PC-9 (cell line): ENCODE measurements at regions not wholly inside any gene's neighbourhood (a gene's known extent, or its start where the extent isn't known, plus 50 kb on each side); places are given as distances from the start of the nearest gene placed in this dataset.

ENCODE experiments used
- BruUV-seq: library from RNA; stranded (reverse); fragments of 400-500 nt; replicated peaks from 2 replicates; lab custom pipeline; 2021; lab: Mats Ljungman, UMichigan
- CTCF ChIA-PET: fragments of 300-600 bp; sonication (Branson Sonifier 250); formaldehyde crosslinking; loops from one replicate; lab custom pipeline; 2022; ENCODE audit warnings: antibody characterized with exemption; lab: Charles Lee
- POLR2A ChIA-PET: fragments of 300-600 bp; sonication (Branson Sonifier 250); formaldehyde crosslinking; loops from one replicate; lab custom pipeline; 2022; ENCODE audit warnings: antibody characterized with exemption; ENCODE audit not compliant: unreplicated experiment; lab: Charles Lee
- DNase-seq, 2 experiments: peaks; one replicate each; pipeline versions ENCODE4 v3.0.0 to v3.0.0-alpha.2; 2015 to 2022; ENCODE audit warnings: mixed read lengths in 1 of 2
- H2AFZ ChIP-seq: fragments of 200-600 bp; sonication (generic); 2 replicates; pipeline ENCODE4 v1.8.1; 2017; ENCODE audit warnings: antibody characterized with exemption
- H3F3A ChIP-seq: fragments of 200-600 bp; sonication (generic); 2 replicates; pipeline ENCODE4 v1.8.1; 2017; ENCODE audit warnings: antibody characterized with exemption, mild to moderate bottlenecking, low read depth; ENCODE audit not compliant: insufficient read depth
- H3K27ac ChIP-seq: fragments of 200-600 bp; sonication (generic); 2 replicates; pipeline ENCODE4 v1.6.1; 2016; ENCODE audit warnings: mixed run types
- H3K27me3 ChIP-seq: fragments of 200-600 bp; sonication (generic); 2 replicates; pipeline ENCODE4 v1.6.1; 2016; ENCODE audit warnings: low read depth, mixed run types; ENCODE audit not compliant: insufficient read depth
- H3K36me3 ChIP-seq: fragments of 200-600 bp; sonication (generic); 2 replicates; pipeline ENCODE4 v1.6.1; 2016; ENCODE audit warnings: low read depth, mixed run types
- H3K4me1 ChIP-seq: fragments of 200-600 bp; sonication (generic); replicated peaks from 2 replicates; pipeline ENCODE4 v1.6.1; 2016; ENCODE audit warnings: mixed run types; ENCODE audit not compliant: insufficient read depth
- H3K4me2 ChIP-seq: fragments of 200-600 bp; sonication (generic); 2 replicates; pipeline ENCODE4 v1.6.1; 2017; ENCODE audit warnings: mixed run types
- H3K4me3 ChIP-seq: fragments of 200-600 bp; sonication (generic); 2 replicates; pipeline ENCODE4 v1.6.1; 2016; ENCODE audit warnings: mixed run types
- H3K79me2 ChIP-seq: fragments of 200-600 bp; sonication (generic); 2 replicates; pipeline ENCODE4 v1.6.1; 2017; ENCODE audit warnings: low read depth, mixed run types
- H3K9me2 ChIP-seq: fragments of 200-600 bp; sonication (generic); 2 replicates; pipeline ENCODE4 v1.8.1; 2017; ENCODE audit warnings: mild to moderate bottlenecking; ENCODE audit not compliant: insufficient read depth
- H3K9me3 ChIP-seq: fragments of 200-600 bp; sonication (generic); 2 replicates; pipeline ENCODE4 v1.8.1; 2016; ENCODE audit warnings: low read depth; ENCODE audit not compliant: insufficient read depth
- H4K20me1 ChIP-seq: fragments of 200-600 bp; sonication (generic); 2 replicates; pipeline ENCODE4 v1.8.1; 2017; ENCODE audit not compliant: insufficient read depth
- EZH2 ChIP-seq: fragments of 200-600 bp; sonication (generic); IDR thresholded peaks from 2 replicates; pipeline ENCODE4 v1.8.0; 2017; ENCODE audit warnings: antibody characterized with exemption, low read depth
- intact Hi-C: fragments of 100-400 bp; cut with micrococcal nuclease; formaldehyde crosslinking; loops from one replicate; pipeline ENCODE4 v1.10.0; 2022; ENCODE audit not compliant: unreplicated experiment
- TF ChIP-seq, protein P1 (sequence below): fragments of 200-600 bp; sonication (generic); conservative IDR thresholded peaks from 2 replicates; pipeline ENCODE4 v1.6.1; 2017; ENCODE audit warnings: mixed run types, antibody characterized with exemption, mild to moderate bottlenecking, moderate library complexity

DNA sequence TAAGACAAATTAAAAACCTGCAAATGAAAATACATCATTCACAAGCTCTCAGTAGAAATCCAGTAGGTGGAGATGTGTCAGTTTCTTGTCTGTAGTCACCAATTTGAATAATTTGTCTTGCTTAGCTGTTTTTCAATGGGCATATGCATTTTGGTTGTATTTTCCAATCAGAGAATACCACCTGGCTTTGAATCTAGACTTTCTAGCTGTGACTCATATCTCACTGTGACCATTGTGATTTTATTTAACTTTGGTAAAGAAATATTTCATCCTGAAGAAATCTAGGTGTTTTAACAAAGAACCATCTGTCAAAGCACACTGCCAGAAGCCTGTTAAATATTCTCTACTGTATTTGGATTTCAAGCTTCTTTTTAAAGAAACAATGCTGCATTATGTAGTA lies 1650.6 kb upstream of the IGFBP7 start:
- H3K4me3 ChIP-seq, result no peak overlapping the region
- CTCF ChIA-PET, result no interaction called here
- H3K27ac ChIP-seq, result no peak overlapping the region
- H3K79me2 ChIP-seq, result no peaks in the 10 kb centered on the region
- no peak for TF ChIP-seq EZH2
- TF ChIP-seq, protein P1, sequence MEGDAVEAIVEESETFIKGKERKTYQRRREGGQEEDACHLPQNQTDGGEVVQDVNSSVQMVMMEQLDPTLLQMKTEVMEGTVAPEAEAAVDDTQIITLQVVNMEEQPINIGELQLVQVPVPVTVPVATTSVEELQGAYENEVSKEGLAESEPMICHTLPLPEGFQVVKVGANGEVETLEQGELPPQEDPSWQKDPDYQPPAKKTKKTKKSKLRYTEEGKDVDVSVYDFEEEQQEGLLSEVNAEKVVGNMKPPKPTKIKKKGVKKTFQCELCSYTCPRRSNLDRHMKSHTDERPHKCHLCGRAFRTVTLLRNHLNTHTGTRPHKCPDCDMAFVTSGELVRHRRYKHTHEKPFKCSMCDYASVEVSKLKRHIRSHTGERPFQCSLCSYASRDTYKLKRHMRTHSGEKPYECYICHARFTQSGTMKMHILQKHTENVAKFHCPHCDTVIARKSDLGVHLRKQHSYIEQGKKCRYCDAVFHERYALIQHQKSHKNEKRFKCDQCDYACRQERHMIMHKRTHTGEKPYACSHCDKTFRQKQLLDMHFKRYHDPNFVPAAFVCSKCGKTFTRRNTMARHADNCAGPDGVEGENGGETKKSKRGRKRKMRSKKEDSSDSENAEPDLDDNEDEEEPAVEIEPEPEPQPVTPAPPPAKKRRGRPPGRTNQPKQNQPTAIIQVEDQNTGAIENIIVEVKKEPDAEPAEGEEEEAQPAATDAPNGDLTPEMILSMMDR, result no peak
- POLR2A ChIA-PET, result no interaction called here
- no peak overlapping the region for H3K4me2 ChIP-seq
- DNase-seq, result no peak
- H4K20me1 ChIP-seq, result no peaks in the 10 kb centered on the region
- H3F3A ChIP-seq, result no peaks in the 10 kb centered on the region
- H3K36me3 ChIP-seq, result no peaks in the 10 kb centered on the region
- H2AFZ ChIP-seq, result no peak overlapping the region
- intact Hi-C loops, result no loop called here
- no peaks in the 10 kb centered on the region for H3K9me3 ChIP-seq
- BruUV-seq, result no TSS peak
- no peaks in the 10 kb centered on the region for H3K4me1 ChIP-seq
- no peaks in the 10 kb centered on the region for H3K27me3 ChIP-seq
- H3K9me2 ChIP-seq, result no peaks in the 10 kb centered on the region

DNA sequence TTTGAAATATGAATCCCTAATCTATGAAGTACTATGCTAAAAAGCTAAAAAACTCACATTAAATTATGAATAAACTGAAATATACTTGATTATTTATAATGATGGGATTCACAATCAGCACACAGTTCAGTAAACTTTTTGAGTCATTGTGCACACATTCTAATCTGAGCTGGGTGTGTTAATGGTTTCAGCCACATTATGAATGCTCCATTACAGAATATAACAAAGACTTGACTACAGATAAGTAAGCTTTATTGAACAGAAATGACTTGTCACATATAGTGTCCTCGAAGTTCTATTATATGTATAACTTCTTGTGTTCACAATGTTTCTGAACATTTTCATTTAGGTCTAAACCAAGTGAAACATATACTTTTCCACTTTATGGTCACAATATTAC lies 1649.9 kb upstream of the IGFBP7 start:
- H3K27ac ChIP-seq, result no peak overlapping the region
- no peaks in the 10 kb centered on the region for H3K27me3 ChIP-seq
- H3F3A ChIP-seq, result no peaks in the 10 kb centered on the region
- DNase-seq, result no peak
- no peaks in the 10 kb centered on the region for H3K4me1 ChIP-seq
- BruUV-seq, result no TSS peak
- H3K9me3 ChIP-seq, result no peaks in the 10 kb centered on the region
- ChIA-PET POLR2A (no interaction called here), CTCF (no interaction called here)
- H4K20me1 ChIP-seq, result no peaks in the 10 kb centered on the region
- no peaks in the 10 kb centered on the region for H3K79me2 ChIP-seq
- H3K9me2 ChIP-seq, result no peaks in the 10 kb centered on the region
- H3K4me3 ChIP-seq, result no peak overlapping the region
- H3K36me3 ChIP-seq, result no peaks in the 10 kb centered on the region
- H2AFZ ChIP-seq, result no peak overlapping the region
- no peak overlapping the region for H3K4me2 ChIP-seq
- intact Hi-C loops, result no loop called here
- TF ChIP-seq EZH2, result no peak
- TF ChIP-seq, protein P1, result no peak

DNA sequence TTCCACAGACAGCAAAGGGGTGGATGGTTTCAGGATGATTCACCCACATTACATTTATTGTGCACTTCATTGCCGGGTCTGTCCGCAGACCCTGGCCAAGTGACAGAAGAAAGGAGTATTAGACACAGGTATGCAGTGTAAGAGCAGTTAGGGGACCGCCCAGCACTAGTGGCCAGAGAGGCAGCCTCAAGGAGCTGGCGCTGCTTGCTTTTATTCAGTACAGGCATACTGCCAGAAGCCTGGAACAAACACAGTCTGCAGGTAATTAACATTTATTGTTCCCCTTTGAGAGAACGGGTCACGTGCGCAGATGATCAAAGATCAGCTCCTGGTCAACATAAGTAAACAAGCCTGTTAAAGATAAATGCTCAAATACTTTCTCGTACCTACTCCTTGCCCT lies 1639.0 kb upstream of the IGFBP7 start:
- no peaks in the 10 kb centered on the region for H3K9me2 ChIP-seq
- H3K79me2 ChIP-seq, result no peaks in the 10 kb centered on the region
- intact Hi-C loops, result no loop called here
- POLR2A ChIA-PET, result no interaction called here
- CTCF ChIA-PET, result no interaction called here
- no peaks in the 10 kb centered on the region for H3K4me1 ChIP-seq
- H3K36me3 ChIP-seq, result no peaks in the 10 kb centered on the region
- no peak overlapping the region for H2AFZ ChIP-seq
- H3K4me3 ChIP-seq, result no peak overlapping the region
- H3K4me2 ChIP-seq, result no peak overlapping the region
- H4K20me1 ChIP-seq, result no peaks in the 10 kb centered on the region
- no peak for DNase-seq
- H3K27me3 ChIP-seq, result no peaks in the 10 kb centered on the region
- H3F3A ChIP-seq, result no peaks in the 10 kb centered on the region
- BruUV-seq, result no TSS peak
- TF ChIP-seq, protein P1, result no peak
- no peak for TF ChIP-seq EZH2
- H3K27ac ChIP-seq, result no peak overlapping the region
- H3K9me3 ChIP-seq, result no peaks in the 10 kb centered on the region
